Sigmoid colon (tissue), 3 donors: ENCODE measurements at regions not wholly inside any gene's neighbourhood (a gene's known extent, or its start where the extent isn't known, plus 50 kb on each side); places are given as distances from the start of the nearest gene placed in this dataset.

Experiments
- CTCF ChIP-seq, 4 experiments: fragments of 450-650 bp in 3 of 4; fragments of 200-600 bp in 1 of 4; IDR thresholded peaks; one replicate each; pipeline ENCODE4 v1.5.1; 2016 to 2019; ENCODE audit warnings: antibody characterized with exemption in 4 of 4, mild to moderate bottlenecking in 3 of 4, moderate library complexity in 2 of 4
- POLR2A ChIP-seq, 2 donors: fragments of 450-650 bp; IDR thresholded peaks; one replicate each; pipeline ENCODE4 v1.6.1; 2016; ENCODE audit warnings: antibody characterized with exemption in 2 of 2, mild to moderate bottlenecking in 2 of 2, moderate library complexity in 2 of 2

DNA sequence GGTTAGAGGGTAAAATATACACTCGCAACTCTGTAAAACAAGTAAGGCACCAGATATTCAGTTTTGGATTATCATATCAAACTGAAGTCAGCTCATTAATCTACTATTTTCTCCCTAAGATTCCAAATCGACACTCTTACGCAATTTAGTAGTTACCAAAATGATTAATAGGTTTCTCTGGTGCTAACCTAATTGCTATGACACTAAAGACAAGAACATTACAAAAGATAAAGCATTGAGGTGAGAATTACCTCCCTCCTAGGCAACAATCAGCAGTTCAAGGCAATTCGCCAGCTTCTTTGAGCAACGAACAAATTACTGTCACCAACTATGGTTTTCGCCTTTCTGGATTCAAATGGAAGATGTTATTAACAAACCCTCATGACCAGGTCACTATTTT, 1305.0 kb downstream of the ROBO2 start:
- no peak for TF ChIP-seq POLR2A (IDR thresholded peaks at IDR 0.05)
- no peak for TF ChIP-seq CTCF (IDR thresholded peaks at IDR 0.05)
